HEK293 (cell line): ENCODE measurements at regions not wholly inside any gene's neighbourhood (a gene's known extent, or its start where the extent isn't known, plus 50 kb on each side); places are given as distances from the start of the nearest gene placed in this dataset.

Experiments
- CTCF ChIA-PET: fragments of 350-600 bp; formaldehyde crosslinking; extraction: SDS; loops from one replicate; lab custom pipeline; 2021; ENCODE audit warnings: antibody characterized with exemption; lab: Yijun Ruan, JAX
- POLR2A ChIA-PET: fragments of 300-600 bp; formaldehyde crosslinking; extraction: SDS; loops from one replicate; lab custom pipeline; 2020; ENCODE audit warnings: antibody characterized with exemption, inconsistent platforms; lab: Yijun Ruan, JAX
- H3K27ac ChIP-seq: fragments of 200-500 bp; sonication (Bioruptor generic); 2 replicates; pipeline ENCODE4 v1.5.1; 2014; ENCODE audit warnings: low read depth, low read length, control low read depth, inconsistent platforms; ENCODE audit errors: extremely low read depth
- H3K36me3 ChIP-seq, 2 experiments: fragments of 200-500 bp in 1 of 2; sonication (Bioruptor generic) in 1 of 2; 1 replicate in 1 of 2; 2 replicates in 1 of 2; pipeline ENCODE4 v1.5.1; 2014 to 2017; ENCODE audit warnings: inconsistent platforms in 2 of 2, low read length in 2 of 2; ENCODE audit not compliant: control insufficient read depth in 2 of 2, insufficient read depth in 1 of 2
- H3K4me1 ChIP-seq: fragments of 200-500 bp; sonication (Bioruptor generic); 2 replicates; pipeline ENCODE4 v1.5.1; 2014; ENCODE audit warnings: mild to moderate bottlenecking, low read length, inconsistent platforms; ENCODE audit not compliant: control insufficient read depth, insufficient read depth
- H3K4me3 ChIP-seq: 2 replicates; pipeline ENCODE4 v1.5.1; 2011; ENCODE audit warnings: low read depth, mild to moderate bottlenecking, control low read depth, low read length, moderate library complexity
- H3K9me3 ChIP-seq: fragments of 200-500 bp; sonication (Bioruptor generic); 2 replicates; pipeline ENCODE4 v1.5.1; 2014; ENCODE audit warnings: low read depth, low read length, inconsistent platforms; ENCODE audit not compliant: control insufficient read depth, insufficient read depth
- BCL11A ChIP-seq: fragments of 450-650 bp; formaldehyde crosslinking; IDR thresholded peaks from 2 replicates; pipeline ENCODE4 v1.5.1; 2016; ENCODE audit warnings: low read depth, missing biosample characterization, missing genetic modification characterization
- HIC1 ChIP-seq: fragments of 450-650 bp; formaldehyde crosslinking; IDR thresholded peaks from 2 replicates; pipeline ENCODE4 v1.5.1; 2016; ENCODE audit warnings: missing biosample characterization, missing genetic modification characterization
- HOXC10 ChIP-seq: sonication (generic); formaldehyde crosslinking; IDR thresholded peaks from 2 replicates; pipeline ENCODE4 v1.8.1; 2023; ENCODE audit warnings: mild to moderate bottlenecking, missing genetic modification reagents
- IKZF3 ChIP-seq: fragments of 450-650 bp; IDR thresholded peaks from 2 replicates; pipeline ENCODE4 v1.5.0; 2018; ENCODE audit warnings: missing biosample characterization, mild to moderate bottlenecking, missing genetic modification characterization, moderate library complexity
- REPIN1 ChIP-seq: fragments of 450-650 bp; formaldehyde crosslinking; IDR thresholded peaks from 2 replicates; pipeline ENCODE4 v1.5.1; 2017; ENCODE audit warnings: missing biosample characterization, missing genetic modification characterization, low read depth
- SCRT2 ChIP-seq: fragments of 450-650 bp; formaldehyde crosslinking; IDR thresholded peaks from 2 replicates; pipeline ENCODE4 v1.5.1; 2016; ENCODE audit warnings: missing biosample characterization, missing genetic modification characterization
- SP2 ChIP-seq: fragments of 450-650 bp; formaldehyde crosslinking; IDR thresholded peaks from 2 replicates; pipeline ENCODE4 v1.5.1; 2016; ENCODE audit warnings: missing biosample characterization, missing genetic modification characterization
- WT1 ChIP-seq: fragments of 450-650 bp; formaldehyde crosslinking; IDR thresholded peaks from 2 replicates; pipeline ENCODE4 v1.5.1; 2016; ENCODE audit warnings: missing biosample characterization, missing genetic modification characterization
- ZBTB7A ChIP-seq: fragments of 450-650 bp; formaldehyde crosslinking; IDR thresholded peaks from 2 replicates; pipeline ENCODE4 v1.5.1; 2016; ENCODE audit warnings: low read depth, missing biosample characterization, missing genetic modification characterization
- ZBTB8A ChIP-seq: fragments of 450-650 bp; formaldehyde crosslinking; IDR thresholded peaks from 2 replicates; pipeline ENCODE4 v1.5.1; 2016; ENCODE audit warnings: missing biosample characterization, missing genetic modification characterization
- ZNF155 ChIP-seq: fragments of 450-650 bp; formaldehyde crosslinking; IDR thresholded peaks from 2 replicates; pipeline ENCODE4 v1.5.1; 2016; ENCODE audit warnings: missing biosample characterization, missing genetic modification characterization
- ZNF169 ChIP-seq: fragments of 450-650 bp; formaldehyde crosslinking; IDR thresholded peaks from 2 replicates; pipeline ENCODE4 v1.5.1; 2016; ENCODE audit warnings: missing biosample characterization, missing genetic modification characterization
- ZNF19 ChIP-seq: fragments of 450-650 bp; formaldehyde crosslinking; IDR thresholded peaks from 2 replicates; pipeline ENCODE4; 2016; ENCODE audit warnings: missing biosample characterization, missing genetic modification characterization, low read depth
- ZNF2 ChIP-seq: fragments of 450-650 bp; formaldehyde crosslinking; IDR thresholded peaks from 2 replicates; pipeline ENCODE4 v1.5.1; 2016; ENCODE audit warnings: missing biosample characterization, missing genetic modification characterization
- ZNF239 ChIP-seq: fragments of 450-650 bp; formaldehyde crosslinking; IDR thresholded peaks from 2 replicates; pipeline ENCODE4 v1.5.1; 2016; ENCODE audit warnings: missing biosample characterization, missing genetic modification characterization
- ZNF302 ChIP-seq: fragments of 450-650 bp; formaldehyde crosslinking; IDR thresholded peaks from 2 replicates; pipeline ENCODE4 v1.5.1; 2016; ENCODE audit warnings: missing biosample characterization, missing genetic modification characterization, low read depth
- ZNF501 ChIP-seq: fragments of 450-650 bp; formaldehyde crosslinking; IDR thresholded peaks from 2 replicates; pipeline ENCODE4 v1.5.1; 2016; ENCODE audit warnings: missing biosample characterization, missing genetic modification characterization
- ZNF549 ChIP-seq: fragments of 450-650 bp; IDR thresholded peaks from 2 replicates; pipeline ENCODE4 v1.5.1; 2018; ENCODE audit warnings: missing biosample characterization, missing genetic modification characterization, mild to moderate bottlenecking, inconsistent platforms, moderate library complexity
- ZNF596 ChIP-seq: fragments of 450-650 bp; IDR thresholded peaks from 2 replicates; pipeline ENCODE4 v1.5.0; 2018; ENCODE audit warnings: missing biosample characterization, mild to moderate bottlenecking, missing genetic modification characterization, moderate library complexity
- ZNF777 ChIP-seq: fragments of 450-650 bp; formaldehyde crosslinking; IDR thresholded peaks from 2 replicates; pipeline ENCODE4 v1.5.1; 2017; ENCODE audit warnings: missing biosample characterization, missing genetic modification characterization, borderline replicate concordance
- TF ChIP-seq, protein P1 (sequence below): fragments of 450-650 bp; formaldehyde crosslinking; IDR thresholded peaks from 2 replicates; pipeline ENCODE4 v1.5.1; 2016; ENCODE audit warnings: missing biosample characterization, missing genetic modification characterization
- TF ChIP-seq, protein P2 (sequence below): fragments of 450-650 bp; formaldehyde crosslinking; IDR thresholded peaks from 2 replicates; pipeline ENCODE4 v1.5.1; 2016; ENCODE audit warnings: missing biosample characterization, missing genetic modification characterization
- TF ChIP-seq, protein P3 (sequence below): fragments of 450-650 bp; formaldehyde crosslinking; IDR thresholded peaks from 2 replicates; pipeline ENCODE4 v1.5.1; 2016; ENCODE audit warnings: missing biosample characterization, missing genetic modification characterization

DNA sequence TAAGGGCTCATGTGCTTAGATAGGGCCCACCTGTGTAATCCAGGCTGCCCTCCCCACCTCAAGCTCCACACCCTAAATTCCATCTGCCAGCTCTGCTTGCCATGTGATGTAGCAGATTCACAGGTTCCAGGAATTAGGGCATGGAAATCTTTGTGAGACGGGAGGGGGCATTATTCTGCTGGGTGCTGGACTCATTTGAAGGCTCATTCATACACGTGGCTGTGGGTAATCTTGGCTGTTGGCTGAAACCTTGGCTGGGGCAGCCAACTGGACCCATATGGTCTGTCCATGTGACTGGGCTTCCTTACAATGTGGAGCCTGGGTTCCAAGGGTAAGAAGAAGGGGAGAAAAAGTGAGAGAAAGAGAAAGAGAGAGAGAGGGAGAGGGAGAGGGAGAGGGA is 115.1 kb downstream of the CYLD start:
- ChIA-PET POLR2A (no interaction called here), CTCF (interaction anchor here (1.5 kb wide), 1 partner anchor 51 kb away, joined by 4 read pairs; no protein-coding TSS in a partner anchor)
- Histone ChIP-seq H3K27ac (no peak overlapping the region), H3K36me3 (no peaks in the 10 kb centered on the region), H3K4me3 (no peak overlapping the region), H3K4me1 (no peaks in the 10 kb centered on the region), H3K9me3 (no peaks in the 10 kb centered on the region)
- TF ChIP-seq ZBTB7A (tag by site-specific recombination) (no peak), IKZF3 (no peak), ZNF155 (tag by site-specific recombination) (no peak), ZNF501 (tag by site-specific recombination) (no peak), BCL11A (tag by site-specific recombination) (no peak), ZNF239 (tag by site-specific recombination) (no peak), SCRT2 (tag by site-specific recombination) (no peak), ZNF596 (tag by site-specific recombination) (no peak), HIC1 (tag by site-specific recombination) (no peak), WT1 (tag by site-specific recombination) (no peak)
- TF ChIP-seq, protein P1, sequence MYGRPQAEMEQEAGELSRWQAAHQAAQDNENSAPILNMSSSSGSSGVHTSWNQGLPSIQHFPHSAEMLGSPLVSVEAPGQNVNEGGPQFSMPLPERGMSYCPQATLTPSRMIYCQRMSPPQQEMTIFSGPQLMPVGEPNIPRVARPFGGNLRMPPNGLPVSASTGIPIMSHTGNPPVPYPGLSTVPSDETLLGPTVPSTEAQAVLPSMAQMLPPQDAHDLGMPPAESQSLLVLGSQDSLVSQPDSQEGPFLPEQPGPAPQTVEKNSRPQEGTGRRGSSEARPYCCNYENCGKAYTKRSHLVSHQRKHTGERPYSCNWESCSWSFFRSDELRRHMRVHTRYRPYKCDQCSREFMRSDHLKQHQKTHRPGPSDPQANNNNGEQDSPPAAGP = no peak
- TF ChIP-seq, protein P2, sequence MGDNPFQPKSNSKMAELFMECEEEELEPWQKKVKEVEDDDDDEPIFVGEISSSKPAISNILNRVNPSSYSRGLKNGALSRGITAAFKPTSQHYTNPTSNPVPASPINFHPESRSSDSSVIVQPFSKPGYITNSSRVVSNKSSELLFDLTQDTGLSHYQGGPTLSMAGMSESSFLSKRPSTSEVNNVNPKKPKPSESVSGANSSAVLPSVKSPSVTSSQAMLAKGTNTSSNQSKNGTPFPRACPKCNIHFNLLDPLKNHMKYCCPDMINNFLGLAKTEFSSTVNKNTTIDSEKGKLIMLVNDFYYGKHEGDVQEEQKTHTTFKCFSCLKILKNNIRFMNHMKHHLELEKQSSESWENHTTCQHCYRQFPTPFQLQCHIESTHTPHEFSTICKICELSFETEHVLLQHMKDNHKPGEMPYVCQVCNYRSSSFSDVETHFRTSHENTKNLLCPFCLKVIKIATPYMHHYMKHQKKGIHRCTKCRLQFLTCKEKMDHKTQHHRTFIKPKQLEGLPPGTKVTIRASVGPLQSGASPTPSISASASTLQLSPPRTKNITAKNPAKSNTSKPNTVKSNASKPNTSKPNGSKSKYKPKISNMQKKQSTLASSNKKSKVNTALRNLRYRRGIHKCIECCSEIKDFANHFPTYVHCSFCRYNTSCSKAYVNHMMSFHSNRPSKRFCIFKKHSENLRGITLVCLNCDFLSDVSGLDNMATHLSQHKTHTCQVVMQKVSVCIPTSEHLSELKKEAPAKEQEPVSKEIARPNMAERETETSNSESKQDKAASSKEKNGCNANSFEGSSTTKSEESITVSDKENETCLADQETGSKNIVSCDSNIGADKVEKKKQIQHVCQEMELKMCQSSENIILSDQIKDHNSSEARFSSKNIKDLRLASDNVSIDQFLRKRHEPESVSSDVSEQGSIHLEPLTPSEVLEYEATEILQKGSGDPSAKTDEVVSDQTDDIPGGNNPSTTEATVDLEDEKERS (tag by site-specific recombination) = no peak
- TF ChIP-seq, protein P3, sequence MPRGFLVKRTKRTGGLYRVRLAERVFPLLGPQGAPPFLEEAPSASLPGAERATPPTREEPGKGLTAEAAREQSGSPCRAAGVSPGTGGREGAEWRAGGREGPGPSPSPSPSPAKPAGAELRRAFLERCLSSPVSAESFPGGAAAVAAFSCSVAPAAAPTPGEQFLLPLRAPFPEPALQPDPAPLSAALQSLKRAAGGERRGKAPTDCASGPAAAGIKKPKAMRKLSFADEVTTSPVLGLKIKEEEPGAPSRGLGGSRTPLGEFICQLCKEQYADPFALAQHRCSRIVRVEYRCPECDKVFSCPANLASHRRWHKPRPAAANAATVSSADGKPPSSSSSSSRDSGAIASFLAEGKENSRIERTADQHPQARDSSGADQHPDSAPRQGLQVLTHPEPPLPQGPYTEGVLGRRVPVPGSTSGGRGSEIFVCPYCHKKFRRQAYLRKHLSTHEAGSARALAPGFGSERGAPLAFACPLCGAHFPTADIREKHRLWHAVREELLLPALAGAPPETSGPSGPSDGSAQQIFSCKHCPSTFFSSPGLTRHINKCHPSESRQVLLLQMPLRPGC = no peak

DNA sequence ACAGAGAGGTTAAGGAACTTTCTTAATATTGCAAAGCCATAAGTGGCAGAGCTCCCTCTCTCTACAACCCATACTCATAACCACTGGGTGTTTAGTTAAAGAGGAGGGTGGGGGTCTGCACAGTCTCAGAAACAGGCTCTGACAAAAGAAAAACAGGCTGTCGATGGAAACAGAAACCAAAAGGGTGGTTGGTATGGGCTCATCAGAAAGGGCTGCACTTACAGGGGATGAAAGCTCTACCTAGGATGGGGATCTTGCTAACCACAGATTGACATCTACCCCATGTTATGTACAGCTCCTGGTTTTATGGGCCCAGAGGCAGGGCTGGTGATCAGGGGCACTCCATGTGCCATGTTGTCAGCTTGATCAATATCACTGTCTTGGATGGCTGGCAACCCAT is 111.4 kb downstream of the CYLD start:
- no peaks in the 10 kb centered on the region for H3K4me1 ChIP-seq
- H3K9me3 ChIP-seq = no peaks in the 10 kb centered on the region
- no peaks in the 10 kb centered on the region for H3K36me3 ChIP-seq
- H3K27ac ChIP-seq = no peak overlapping the region
- POLR2A ChIA-PET = no interaction called here
- CTCF ChIA-PET = no interaction called here
- no peak overlapping the region for H3K4me3 ChIP-seq
- TF ChIP-seq ZNF169 (tag by site-specific recombination) = no peak
- TF ChIP-seq, protein P3 = no peak
- TF ChIP-seq ZNF302 (tag by site-specific recombination) = no peak
- TF ChIP-seq REPIN1 (tag by site-specific recombination) = no peak
- TF ChIP-seq ZNF777 (tag by site-specific recombination) = no peak
- TF ChIP-seq SP2 = no peak
- TF ChIP-seq ZNF2 (tag by site-specific recombination) = no peak
- TF ChIP-seq ZNF549 (tag by site-specific recombination) = no peak
- no peak for TF ChIP-seq ZNF19
- no peak for TF ChIP-seq HOXC10
- TF ChIP-seq ZBTB8A = no peak
